HG03439 (cell line): ENCODE measurements at regions not wholly inside any gene's neighbourhood (a gene's known extent, or its start where the extent isn't known, plus 50 kb on each side); places are given as distances from the start of the nearest gene placed in this dataset.

Experiments
- ATAC-seq: cut with Tn5 transposase; IDR thresholded peaks from one replicate; pipeline ENCODE4 v1.9.1; 2021; ENCODE audit warnings: mild to moderate bottlenecking, moderate library complexity; ENCODE audit not compliant: unreplicated experiment

GRCh38 chr9:28781481-28781880 is 1208.2 kb upstream of the C9orf72 start:
- ATAC-seq = no peak

DNA sequence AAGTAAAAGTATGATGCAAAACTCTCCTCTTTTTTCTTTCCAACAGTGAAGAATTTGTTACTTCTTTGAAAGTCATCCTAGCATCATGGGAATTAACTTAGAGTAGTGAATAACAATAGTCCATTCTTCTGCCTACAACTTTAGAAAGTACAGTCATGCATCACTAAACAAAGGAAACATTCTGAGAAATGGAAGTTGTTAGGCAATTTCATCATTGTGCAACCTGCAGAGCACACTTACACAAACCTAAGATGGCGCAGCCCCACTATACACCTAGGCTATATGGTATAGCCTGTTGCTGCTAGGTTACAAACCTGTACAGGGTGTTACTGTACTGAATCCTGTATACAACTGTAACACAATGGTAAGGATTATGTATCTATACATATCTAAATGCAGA is 1209.3 kb upstream of the C9orf72 start:
- ATAC-seq = no peak

GRCh38 chr9:28792716-28793115 is 1219.4 kb upstream of the C9orf72 start:
- ATAC-seq = no peak

- ATAC-seq = no peak
Observed at GRCh38 chr9:28799876-28800275, 1226.6 kb upstream of the C9orf72 start.

DNA sequence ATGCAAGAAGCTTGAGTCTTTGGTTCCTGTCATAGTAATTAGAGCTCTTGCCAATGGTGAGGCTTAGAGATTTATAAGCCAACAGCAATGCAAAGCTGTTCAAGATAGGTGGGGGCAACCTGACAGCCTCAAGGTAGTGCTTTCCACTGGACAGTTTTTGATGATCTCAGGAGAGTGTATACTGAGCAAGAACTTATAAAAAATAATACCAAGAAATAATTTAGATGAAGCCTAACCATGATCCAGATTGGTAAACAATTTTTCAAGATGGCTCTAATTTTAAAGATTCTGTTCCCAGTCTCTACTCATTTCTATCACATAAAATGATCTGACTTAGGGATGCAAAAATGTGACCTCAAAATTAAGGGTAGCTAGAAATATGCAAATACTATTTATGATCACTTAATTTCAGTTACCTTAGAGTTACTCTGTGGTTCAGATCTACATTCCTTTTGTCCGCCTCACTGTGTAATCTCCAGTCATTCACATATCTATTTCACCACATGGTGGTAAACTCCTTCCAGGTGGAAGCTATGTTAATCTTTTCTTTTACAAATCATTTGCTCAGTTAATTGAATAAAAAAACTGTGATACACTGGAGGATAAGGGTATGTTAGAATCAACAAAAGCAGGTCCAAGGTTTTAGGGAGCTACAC is 1228.0 kb upstream of the C9orf72 start:
- no peak for ATAC-seq

DNA sequence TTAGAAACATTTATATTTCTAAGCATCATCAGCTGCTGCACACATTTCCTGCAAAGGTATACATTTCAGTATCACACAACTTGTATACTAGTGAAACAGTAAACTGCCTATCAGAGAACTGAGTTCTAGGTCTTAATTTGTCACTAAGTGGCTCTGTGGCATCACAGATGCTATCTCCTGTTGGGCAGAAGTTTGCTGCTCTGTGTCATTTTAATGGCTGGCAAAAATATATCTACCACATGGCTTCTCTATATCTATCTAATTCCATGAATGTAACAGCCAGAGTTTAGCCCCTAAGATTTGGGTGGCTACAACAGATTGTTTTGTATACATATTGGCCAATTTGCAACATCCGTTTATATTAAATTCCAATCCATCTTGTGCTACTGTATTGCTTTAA is 1231.9 kb upstream of the C9orf72 start:
- ATAC-seq = no peak

GRCh38 chr9:28808042-28808441 is 1234.8 kb upstream of the C9orf72 start:
- no peak for ATAC-seq

GRCh38 chr9:28810388-28811075 is 1237.3 kb upstream of the C9orf72 start:
- no peak for ATAC-seq

- no peak for ATAC-seq
Observed at GRCh38 chr9:28820741-28821140, 1247.5 kb upstream of the C9orf72 start.

DNA sequence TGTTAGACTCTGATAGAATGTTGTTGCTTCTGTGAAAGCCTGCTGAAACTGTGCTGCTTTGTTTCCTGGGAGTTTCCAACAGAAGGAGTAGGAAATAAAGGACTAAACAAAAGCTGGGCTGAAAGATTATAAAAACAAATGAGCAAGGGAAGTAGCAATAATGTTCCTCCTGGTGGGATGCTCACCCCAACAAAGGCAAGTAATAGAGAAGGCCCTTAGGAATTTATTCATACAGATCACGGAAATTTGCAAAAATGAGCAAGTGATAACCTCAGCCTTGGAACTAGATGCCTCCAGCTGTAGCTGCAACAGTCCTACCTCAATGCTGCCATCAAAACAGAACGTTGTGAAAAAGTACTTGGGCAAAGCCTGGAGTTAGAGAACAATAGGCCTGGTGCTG is 1248.0 kb upstream of the C9orf72 start:
- ATAC-seq = no peak

GRCh38 chr9:28824432-28824963 is 1251.2 kb upstream of the C9orf72 start:
- no peak for ATAC-seq

DNA sequence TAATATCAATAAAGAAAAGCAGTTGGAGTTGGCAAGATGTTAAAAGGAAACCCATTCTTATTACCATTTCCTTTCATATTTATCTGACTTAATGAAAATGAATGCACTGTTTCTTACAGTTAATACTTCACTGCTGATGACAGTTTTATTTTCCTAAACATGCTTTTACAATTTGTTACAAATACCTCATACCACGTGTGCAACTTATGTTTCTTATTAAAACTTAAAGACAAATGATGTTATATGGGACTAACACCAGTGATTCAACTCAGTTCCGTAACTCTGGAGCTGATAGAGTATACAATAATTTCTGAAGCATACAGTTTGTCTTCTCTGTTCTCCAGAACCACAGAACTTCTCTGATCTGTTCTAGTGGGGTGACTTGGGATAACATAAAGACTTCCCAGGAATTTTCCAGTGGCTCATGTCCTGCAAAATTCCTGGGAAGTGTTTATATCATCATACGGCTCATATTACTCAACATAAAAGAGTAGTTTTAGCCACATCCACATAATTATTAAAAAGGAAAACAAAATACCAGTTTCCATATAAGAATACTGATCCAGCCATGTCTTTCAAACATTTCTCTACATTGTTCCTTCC is 1259.0 kb upstream of the C9orf72 start:
- no peak for ATAC-seq

- ATAC-seq = no peak
Observed at GRCh38 chr9:28834156-28834555, 1260.9 kb upstream of the C9orf72 start.

DNA sequence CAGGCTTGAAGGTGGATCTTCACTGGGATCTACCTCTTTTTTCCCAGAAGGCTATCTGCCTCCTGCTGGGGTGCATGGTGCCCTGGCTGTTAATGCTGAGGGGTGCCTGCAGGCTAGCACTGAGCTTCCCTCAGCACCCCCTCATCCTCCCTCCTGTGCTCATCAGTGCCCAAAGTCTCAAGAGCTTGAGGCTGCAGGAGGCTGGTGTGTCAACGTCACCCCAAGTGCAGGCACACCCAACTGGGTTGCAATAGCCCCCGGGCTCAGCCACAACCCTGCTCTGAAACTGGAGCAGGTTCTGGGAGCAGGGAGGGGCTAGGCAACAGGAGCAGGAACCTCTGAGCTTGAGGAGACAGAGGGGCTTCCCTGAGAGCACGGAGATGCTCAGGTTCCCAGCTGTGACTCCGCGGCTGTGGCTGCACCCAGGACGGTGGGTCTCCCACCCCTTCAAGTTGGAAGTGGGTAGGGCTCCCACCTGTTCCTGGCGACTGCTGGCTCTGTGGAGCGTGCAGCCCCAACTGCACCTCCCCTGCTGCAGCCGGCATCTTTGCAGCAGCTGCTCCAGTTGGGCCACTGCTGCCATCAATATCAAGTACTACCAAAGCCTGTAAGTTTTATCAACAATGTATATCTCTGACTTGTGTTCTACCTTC is 1266.6 kb upstream of the C9orf72 start:
- ATAC-seq = no peak

GRCh38 chr9:28841775-28842174 is 1268.5 kb upstream of the C9orf72 start:
- no peak for ATAC-seq

DNA sequence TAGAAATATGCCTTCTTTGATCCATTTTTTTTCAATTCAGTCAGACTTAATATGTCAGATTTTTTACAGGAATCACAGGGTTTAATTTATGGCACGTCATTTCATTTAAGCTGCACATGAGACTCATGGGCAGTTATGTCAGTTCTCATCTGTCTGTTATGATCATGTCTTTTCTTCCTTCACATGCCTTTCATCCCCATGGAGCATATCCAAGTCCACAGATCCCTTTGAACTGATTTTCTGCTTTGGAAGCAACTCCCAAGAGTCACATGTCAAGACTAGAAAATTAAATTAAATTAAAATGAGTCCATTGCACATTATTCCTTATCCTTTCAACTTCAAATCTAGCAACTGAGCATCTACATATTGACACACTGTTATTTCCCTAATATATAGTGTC is 1274.0 kb upstream of the C9orf72 start:
- ATAC-seq = no peak

DNA sequence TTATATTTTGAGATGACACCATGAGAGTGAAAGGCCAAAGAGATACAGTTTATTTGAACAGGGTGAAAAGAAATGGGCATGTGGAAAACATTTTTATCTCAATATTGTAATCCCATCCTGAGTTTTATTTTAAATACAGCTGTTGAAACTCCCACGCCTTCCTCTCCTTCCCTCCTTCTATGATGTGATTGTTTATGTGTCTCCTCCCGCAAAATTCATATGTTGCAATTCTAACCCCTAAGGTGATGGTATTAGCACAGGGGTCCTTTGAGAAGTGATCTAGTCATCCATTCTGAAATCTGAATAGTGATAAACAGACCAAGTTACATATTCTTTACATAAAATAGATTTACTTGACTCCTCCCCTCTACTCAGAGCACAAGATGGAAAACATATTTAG is 1275.4 kb upstream of the C9orf72 start:
- ATAC-seq = no peak

DNA sequence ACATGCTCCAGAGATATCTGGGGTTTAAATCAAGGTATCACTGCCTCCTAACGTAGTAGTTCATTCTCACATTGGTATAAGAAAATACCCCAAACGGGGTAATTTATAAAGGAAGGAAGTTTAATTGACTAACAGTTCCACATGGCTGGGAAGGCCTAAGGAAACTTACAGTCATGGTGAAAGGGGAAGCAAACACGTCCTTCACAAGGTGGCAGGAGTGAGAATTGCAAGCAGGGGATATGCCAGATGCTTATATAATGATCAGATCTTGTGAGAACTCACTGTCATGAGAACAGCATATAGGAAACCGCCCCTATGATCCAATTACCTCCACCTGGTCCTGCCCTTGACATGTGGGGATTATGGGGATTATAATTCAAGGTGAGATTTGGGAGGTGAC is 1280.2 kb upstream of the C9orf72 start:
- ATAC-seq = no peak

GRCh38 chr9:28866951-28867350 is 1293.7 kb upstream of the C9orf72 start:
- no peak for ATAC-seq

GRCh38 chr9:28868228-28868990 is 1295.1 kb upstream of the C9orf72 start:
- ATAC-seq = no peak

DNA sequence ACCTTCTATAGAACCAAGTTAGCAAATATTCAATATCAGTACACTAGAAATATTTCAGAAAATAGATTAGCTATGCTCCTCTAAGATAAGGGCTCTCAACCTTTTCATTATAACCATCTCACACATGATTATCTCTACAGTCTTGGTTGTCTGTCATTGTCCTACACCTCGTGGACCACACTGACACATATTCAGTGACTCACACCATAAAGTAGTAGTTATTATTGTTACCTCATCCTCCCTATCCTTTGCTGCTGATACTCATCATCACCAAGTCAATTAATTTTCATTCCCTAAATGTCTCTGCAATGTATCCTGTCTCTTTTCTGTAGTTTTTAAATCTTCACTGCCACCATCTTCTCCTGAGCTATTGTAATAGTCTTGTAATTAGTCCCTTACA is 1309.2 kb upstream of the C9orf72 start:
- ATAC-seq = no peak
